Peyer's patch (tissue), 4 donors: ENCODE measurements at regions not wholly inside any gene's neighbourhood (a gene's known extent, or its start where the extent isn't known, plus 50 kb on each side); places are given as distances from the start of the nearest gene placed in this dataset.

Experiments used
- POLR2A ChIP-seq, 2 donors: fragments of 450-650 bp; IDR thresholded peaks; one replicate each; pipeline ENCODE4 v1.5.1; 2017; ENCODE audit warnings: antibody characterized with exemption in 2 of 2, mild to moderate bottlenecking in 2 of 2, moderate library complexity in 2 of 2
- TF ChIP-seq, protein P1 (sequence below), 6 experiments: fragments of 450-650 bp in 4 of 6; fragments of 200-600 bp in 2 of 6; sonication (generic) in 1 of 6; IDR thresholded peaks; one replicate each; pipeline ENCODE4 v1.5.1; 2017 to 2019; ENCODE audit warnings: antibody characterized with exemption in 6 of 6, mild to moderate bottlenecking in 3 of 6, moderate library complexity in 1 of 6

DNA sequence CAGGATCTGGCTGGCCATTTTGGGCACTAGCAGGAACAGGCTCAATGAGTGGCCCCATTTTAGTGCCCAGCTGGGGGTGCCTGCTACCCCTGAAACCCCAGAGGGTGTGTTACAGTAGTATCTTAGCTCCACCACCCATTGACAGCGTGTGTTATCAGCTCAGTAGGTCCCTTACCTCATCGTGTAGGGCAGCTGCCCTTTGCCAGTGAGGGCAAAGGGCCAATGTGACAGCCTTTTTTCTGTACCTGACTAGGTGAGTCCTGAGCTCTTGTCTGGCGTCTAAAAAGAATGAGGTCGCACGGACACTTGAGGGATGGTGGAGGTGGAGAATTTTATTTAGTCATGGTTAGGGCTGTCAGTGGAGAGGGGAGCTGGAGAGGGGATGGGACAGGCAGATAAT is 462.2 kb downstream of the PIK3C3 start:
- TF ChIP-seq, protein P1, sequence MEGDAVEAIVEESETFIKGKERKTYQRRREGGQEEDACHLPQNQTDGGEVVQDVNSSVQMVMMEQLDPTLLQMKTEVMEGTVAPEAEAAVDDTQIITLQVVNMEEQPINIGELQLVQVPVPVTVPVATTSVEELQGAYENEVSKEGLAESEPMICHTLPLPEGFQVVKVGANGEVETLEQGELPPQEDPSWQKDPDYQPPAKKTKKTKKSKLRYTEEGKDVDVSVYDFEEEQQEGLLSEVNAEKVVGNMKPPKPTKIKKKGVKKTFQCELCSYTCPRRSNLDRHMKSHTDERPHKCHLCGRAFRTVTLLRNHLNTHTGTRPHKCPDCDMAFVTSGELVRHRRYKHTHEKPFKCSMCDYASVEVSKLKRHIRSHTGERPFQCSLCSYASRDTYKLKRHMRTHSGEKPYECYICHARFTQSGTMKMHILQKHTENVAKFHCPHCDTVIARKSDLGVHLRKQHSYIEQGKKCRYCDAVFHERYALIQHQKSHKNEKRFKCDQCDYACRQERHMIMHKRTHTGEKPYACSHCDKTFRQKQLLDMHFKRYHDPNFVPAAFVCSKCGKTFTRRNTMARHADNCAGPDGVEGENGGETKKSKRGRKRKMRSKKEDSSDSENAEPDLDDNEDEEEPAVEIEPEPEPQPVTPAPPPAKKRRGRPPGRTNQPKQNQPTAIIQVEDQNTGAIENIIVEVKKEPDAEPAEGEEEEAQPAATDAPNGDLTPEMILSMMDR (IDR thresholded peaks at IDR 0.05) = no peak
- TF ChIP-seq POLR2A (IDR thresholded peaks at IDR 0.05) = no peak
